ENCODE measurements at regions not wholly inside any gene's neighbourhood (a gene's known extent, or its start where the extent isn't known, plus 50 kb on each side); places are given as distances from the start of the nearest gene placed in this dataset.
"Not testable (repeated sequence)": the region's sequence is repeated elsewhere in the genome, so short reads cannot be mapped to it uniquely, and the experiment has no call there.

GRCh38 chr9:88828018-88828417 lies 163.2 kb upstream of the S1PR3 start:
- H3K9me3 ChIP-seq (replicated peaks in 1 of 11) = peaks cover 0 to 30% (median 0%) of the 10 kb centered on the region in 11 experiments; a peak in 7 of 22 replicates
- H3K4me1 ChIP-seq = peaks cover 7 to 18% (median 12%) of the 10 kb centered on the region in 10 experiments; a peak in 14 of 20 replicates
- H3K9ac ChIP-seq = no peak overlapping the region
- H3K36me3 ChIP-seq = no peaks in the 10 kb centered on the region
- H3K27me3 ChIP-seq = peaks cover 0 to 100% (median 1%) of the 10 kb centered on the region in 11 experiments; a peak in 10 of 22 replicates
- H3K27ac ChIP-seq = no peak overlapping the region
- peaks cover 0 to 42% (median 0%) of the 10 kb centered on the region in 11 experiments; a peak in 7 of 22 replicates for H4K20me1 ChIP-seq
- TF ChIP-seq Cebpa-rat (IDR thresholded peaks at IDR 0.05) = no peak
- H3K4me3 ChIP-seq = no peak overlapping the region
- no peak overlapping the region for H3K4me2 ChIP-seq

- Histone ChIP-seq H3K36me3 (no peaks in the 10 kb centered on the region), H3K27me3 (peaks cover 0 to 100% (median 7%) of the 10 kb centered on the region in 11 experiments; a peak in 11 of 22 replicates), H3K4me2 (no peak overlapping the region), H3K4me1 (peaks cover 7 to 18% (median 12%) of the 10 kb centered on the region in 10 experiments; a peak in 14 of 20 replicates), H3K9me3 (replicated peaks in 1 of 11) (peaks cover 0 to 31% (median 0%) of the 10 kb centered on the region in 11 experiments; a peak in 7 of 22 replicates), H3K27ac (no peak overlapping the region), H3K4me3 (no peak overlapping the region), H4K20me1 (peaks cover 0 to 47% (median 0%) of the 10 kb centered on the region in 11 experiments; a peak in 7 of 22 replicates), H3K9ac (no peak overlapping the region)
- no peak for TF ChIP-seq Cebpa-rat (IDR thresholded peaks at IDR 0.05)
Measured at GRCh38 chr9:88828492-88828974, 162.7 kb upstream of the S1PR3 start.

GRCh38 chr9:88829276-88829675 lies 162.0 kb upstream of the S1PR3 start:
- Histone ChIP-seq H3K9me3 (replicated peaks in 1 of 11) (peaks cover 0 to 23% (median 0%) of the 10 kb centered on the region in 11 experiments; a peak in 5 of 22 replicates), H4K20me1 (peaks cover 0 to 50% (median 0%) of the 10 kb centered on the region in 11 experiments; a peak in 7 of 22 replicates), H3K36me3 (no peaks in the 10 kb centered on the region), H3K27ac (no peak overlapping the region), H3K4me1 (peaks cover 7 to 18% (median 13%) of the 10 kb centered on the region in 10 experiments; a peak in 15 of 20 replicates), H3K4me2 (no peak overlapping the region), H3K9ac (no peak overlapping the region), H3K4me3 (no peak overlapping the region), H3K27me3 (peaks cover 0 to 100% (median 13%) of the 10 kb centered on the region in 11 experiments; a peak in 11 of 22 replicates)
- TF ChIP-seq Cebpa-rat (IDR thresholded peaks at IDR 0.05) = no peak

- H3K27ac ChIP-seq = no peak overlapping the region
Measured at GRCh38 chr9:88831713-88832407, 159.4 kb upstream of the S1PR3 start.

GRCh38 chr9:88833946-88834345 lies 157.3 kb upstream of the S1PR3 start:
- peaks cover 0 to 55% (median 0%) of the 10 kb centered on the region in 11 experiments; a peak in 7 of 22 replicates for H4K20me1 ChIP-seq
- no peak overlapping the region for H3K27ac ChIP-seq
- H3K9me3 ChIP-seq (replicated peaks in 1 of 11) = peaks cover 0 to 10% (median 0%) of the 10 kb centered on the region in 11 experiments; a peak in 4 of 22 replicates

More at GRCh38 chr9:88831713-88832407, 159.4 kb upstream of the S1PR3 start:
- H3K4me3 ChIP-seq = no peak overlapping the region
- peaks cover 0 to 67% (median 0%) of the 10 kb centered on the region in 11 experiments; a peak in 7 of 22 replicates for H4K20me1 ChIP-seq
- TF ChIP-seq Cebpa-rat (IDR thresholded peaks at IDR 0.05) = no peak
- peaks cover 25 to 36% (median 28%) of the 10 kb centered on the region in 10 experiments for H3K4me1 ChIP-seq
- H3K4me2 ChIP-seq = peak overlapping the region in 10 of 11 experiments; percentile 16 to 71 (median 36); a peak in 15 of 22 replicates
- H3K27me3 ChIP-seq = peaks cover 0 to 97% (median 22%) of the 10 kb centered on the region in 11 experiments; a peak in 11 of 22 replicates
- H3K36me3 ChIP-seq = no peaks in the 10 kb centered on the region
- peaks cover 0 to 8% (median 0%) of the 10 kb centered on the region in 11 experiments; a peak in 4 of 22 replicates for H3K9me3 ChIP-seq (replicated peaks in 1 of 11)
- H3K9ac ChIP-seq = no peak overlapping the region

GRCh38 chr9:88835038-88835466 lies 156.2 kb upstream of the S1PR3 start:
- no peak for TF ChIP-seq Cebpa-rat (IDR thresholded peaks at IDR 0.05)
- H3K9me3 ChIP-seq (replicated peaks in 1 of 11) = peaks cover 0 to 19% (median 0%) of the 10 kb centered on the region in 11 experiments; a peak in 6 of 22 replicates
- no peak overlapping the region for H3K4me3 ChIP-seq
- peaks cover 0 to 95% (median 29%) of the 10 kb centered on the region in 11 experiments; a peak in 11 of 22 replicates for H3K27me3 ChIP-seq
- peaks cover 0 to 53% (median 0%) of the 10 kb centered on the region in 11 experiments; a peak in 7 of 22 replicates for H4K20me1 ChIP-seq
- peak overlapping the region; percentile 25 to 64 (median 48); a peak in 18 of 22 replicates for H3K4me2 ChIP-seq
- H3K4me1 ChIP-seq = peaks cover 25 to 41% (median 28%) of the 10 kb centered on the region in 10 experiments
- H3K36me3 ChIP-seq = no peaks in the 10 kb centered on the region
- H3K27ac ChIP-seq = no peak overlapping the region
- no peak overlapping the region for H3K9ac ChIP-seq

More at GRCh38 chr9:88833946-88834345, 157.3 kb upstream of the S1PR3 start:
- Histone ChIP-seq H3K9ac (no peak overlapping the region), H3K4me2 (no peak overlapping the region; a peak in 1 of 22 replicates), H3K36me3 (no peaks in the 10 kb centered on the region), H3K4me3 (no peak overlapping the region), H3K4me1 (peaks cover 25 to 39% (median 28%) of the 10 kb centered on the region in 10 experiments), H3K27me3 (peaks cover 0 to 95% (median 29%) of the 10 kb centered on the region in 11 experiments; a peak in 11 of 22 replicates)
- no peak for TF ChIP-seq Cebpa-rat (IDR thresholded peaks at IDR 0.05)

- H3K4me2 ChIP-seq = peak overlapping the region in 9 of 11 experiments; percentile 21 to 63 (median 48); a peak in 16 of 22 replicates
- H3K9ac ChIP-seq = no peak overlapping the region
- peaks cover 0 to 95% (median 29%) of the 10 kb centered on the region in 11 experiments; a peak in 11 of 22 replicates for H3K27me3 ChIP-seq
- no peaks in the 10 kb centered on the region for H3K36me3 ChIP-seq
- no peak overlapping the region for H3K4me3 ChIP-seq
- peaks cover 0 to 52% (median 0%) of the 10 kb centered on the region in 11 experiments; a peak in 7 of 22 replicates for H4K20me1 ChIP-seq
- H3K4me1 ChIP-seq = peaks cover 25 to 41% (median 28%) of the 10 kb centered on the region in 10 experiments
- H3K9me3 ChIP-seq (replicated peaks in 1 of 11) = peaks cover 0 to 26% (median 5%) of the 10 kb centered on the region in 11 experiments; a peak in 10 of 22 replicates
- TF ChIP-seq Cebpa-rat (IDR thresholded peaks at IDR 0.05) = no peak
- no peak overlapping the region for H3K27ac ChIP-seq
Measured at GRCh38 chr9:88835772-88836171, 155.5 kb upstream of the S1PR3 start.

- H3K9ac ChIP-seq = no peak overlapping the region
- H3K27me3 ChIP-seq = peaks cover 0 to 95% (median 29%) of the 10 kb centered on the region in 11 experiments; a peak in 11 of 22 replicates
- H4K20me1 ChIP-seq = peaks cover 0 to 33% (median 0%) of the 10 kb centered on the region in 11 experiments; a peak in 4 of 22 replicates
- no peak overlapping the region for H3K4me2 ChIP-seq
- H3K36me3 ChIP-seq = no peaks in the 10 kb centered on the region
- H3K27ac ChIP-seq = no peak overlapping the region
- peaks cover 9 to 29% (median 17%) of the 10 kb centered on the region in 10 experiments; a peak in 19 of 20 replicates for H3K4me1 ChIP-seq
- TF ChIP-seq Cebpa-rat (IDR thresholded peaks at IDR 0.05) = no peak
- no peak overlapping the region for H3K4me3 ChIP-seq
- H3K9me3 ChIP-seq (replicated peaks in 1 of 11) = peaks cover 0 to 26% (median 9%) of the 10 kb centered on the region in 11 experiments; a peak in 10 of 22 replicates
Measured at GRCh38 chr9:88837731-88838130, 153.5 kb upstream of the S1PR3 start.

GRCh38 chr9:88849878-88850277 lies 141.4 kb upstream of the S1PR3 start:
- H3K4me2 ChIP-seq, H3K4me3 ChIP-seq, H3K27ac ChIP-seq, H4K20me1 ChIP-seq, H3K9ac ChIP-seq: not testable (repeated sequence)
- H3K9me3 ChIP-seq (replicated peaks in 1 of 11) = peaks cover 26 to 44% (median 31%) of the 10 kb centered on the region in 11 experiments
- H3K36me3 ChIP-seq = peaks cover 0 to 11% (median 0%) of the 10 kb centered on the region in 11 experiments; a peak in 7 of 22 replicates
- peaks cover 0 to 21% (median 12%) of the 10 kb centered on the region in 10 experiments; a peak in 14 of 20 replicates for H3K4me1 ChIP-seq
- H3K27me3 ChIP-seq = peaks cover 0 to 55% (median 0%) of the 10 kb centered on the region in 11 experiments; a peak in 5 of 22 replicates
